HG03280 (cell line): ENCODE measurements at regions not wholly inside any gene's neighbourhood (a gene's known extent, or its start where the extent isn't known, plus 50 kb on each side); places are given as distances from the start of the nearest gene placed in this dataset.

Experiments used
- ATAC-seq: cut with Tn5 transposase; IDR thresholded peaks from one replicate; pipeline ENCODE4 v1.9.1; 2021; ENCODE audit warnings: mild to moderate bottlenecking, moderate library complexity; ENCODE audit not compliant: unreplicated experiment

- no peak for ATAC-seq
These were observed 99.8 kb upstream of the ADGRL2 start for GRCh38 chr1:81700728-81701470.

DNA sequence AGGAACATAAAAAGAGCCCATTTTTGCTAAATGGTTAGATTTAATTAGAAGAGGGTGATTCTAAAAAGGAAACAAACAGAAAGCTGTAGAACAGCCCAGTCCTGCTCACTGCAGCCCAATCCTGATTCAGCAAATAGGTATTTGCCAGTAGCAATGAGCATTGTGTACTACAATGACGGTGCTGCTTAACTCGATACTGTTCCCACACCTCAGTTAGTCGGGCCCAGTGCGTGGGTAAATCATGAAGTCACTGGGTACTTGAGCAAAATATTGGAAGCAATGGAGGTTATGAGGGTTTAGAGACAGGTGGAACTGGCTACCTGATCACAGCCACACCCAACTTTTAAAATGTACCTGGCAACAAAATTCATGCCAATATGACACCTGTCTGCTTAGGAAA is 101.5 kb upstream of the ADGRL2 start:
- no peak for ATAC-seq

DNA sequence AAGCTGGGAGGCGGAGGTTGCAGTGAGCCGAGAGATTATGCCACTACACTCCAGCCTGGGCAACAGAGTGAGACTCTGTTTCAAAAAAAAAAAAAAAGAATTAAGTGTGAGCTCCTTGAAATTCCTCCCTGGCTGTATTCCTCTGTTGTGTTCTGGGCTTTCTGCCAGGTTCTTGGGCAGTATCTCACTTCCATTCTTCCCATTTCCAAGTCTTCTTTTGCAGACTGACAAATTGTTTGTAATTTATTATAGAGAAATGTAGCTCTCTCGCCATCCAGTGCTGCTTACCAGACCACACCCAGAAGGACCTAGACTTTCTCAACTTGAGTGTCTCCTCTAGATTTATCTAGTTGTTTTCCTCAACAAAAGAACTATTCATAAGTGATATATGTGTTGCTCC is 105.0 kb upstream of the ADGRL2 start:
- ATAC-seq = no peak

DNA sequence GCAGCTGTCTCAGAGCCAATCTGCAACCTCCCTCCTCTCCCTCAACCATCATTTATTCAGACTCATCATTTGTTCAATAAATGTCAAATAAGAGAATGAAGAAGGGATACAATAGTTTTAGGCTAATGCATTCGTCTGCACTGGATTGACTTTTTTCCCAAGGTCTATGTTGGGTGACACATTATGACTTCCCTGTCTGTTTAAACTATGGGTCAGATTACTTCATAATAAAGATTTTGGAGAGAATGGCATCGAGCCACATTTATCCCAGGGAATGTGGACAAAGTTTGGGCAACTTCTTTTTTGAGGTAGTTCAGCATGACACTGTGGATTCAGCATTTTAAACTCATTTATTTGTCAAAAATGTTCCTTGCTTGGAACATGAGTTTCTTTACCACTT is 107.4 kb upstream of the ADGRL2 start:
- no peak for ATAC-seq

DNA sequence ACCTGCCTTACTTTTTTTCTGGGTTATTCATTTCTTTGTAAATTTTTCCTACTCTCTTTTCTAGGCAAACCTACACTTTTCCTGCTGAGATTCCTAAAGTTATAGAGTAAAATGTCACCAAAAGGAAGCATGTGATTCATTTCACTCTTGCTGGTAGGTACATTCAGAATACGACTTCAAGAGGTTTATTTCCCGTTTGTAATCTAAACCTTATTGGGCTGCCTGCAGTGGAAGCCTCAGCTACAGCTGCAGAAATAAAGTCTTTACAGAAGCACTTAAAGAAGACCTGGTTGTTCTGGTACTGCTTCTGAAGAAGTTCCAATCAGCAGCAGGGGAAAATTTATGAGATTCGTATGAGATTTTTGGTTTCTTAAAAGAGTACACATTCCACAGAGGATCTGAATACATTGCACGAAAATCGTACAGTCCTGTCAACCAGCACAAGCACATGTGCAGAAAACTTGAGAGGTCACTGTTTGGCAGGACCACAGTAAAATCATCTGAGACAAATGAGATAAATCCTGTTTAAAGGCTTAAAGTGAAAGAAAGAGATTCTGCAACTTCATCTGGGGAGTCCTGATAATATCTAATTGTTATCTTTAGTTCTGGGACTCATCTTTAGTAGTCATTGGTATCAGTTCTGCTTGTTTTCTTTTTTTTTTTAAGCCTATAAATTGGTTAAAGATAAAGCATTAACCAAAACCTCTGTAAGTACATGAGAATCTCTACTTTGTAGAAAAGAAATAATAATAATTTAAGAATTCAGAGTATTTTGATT is 109.9 kb upstream of the ADGRL2 start:
- no peak for ATAC-seq

DNA sequence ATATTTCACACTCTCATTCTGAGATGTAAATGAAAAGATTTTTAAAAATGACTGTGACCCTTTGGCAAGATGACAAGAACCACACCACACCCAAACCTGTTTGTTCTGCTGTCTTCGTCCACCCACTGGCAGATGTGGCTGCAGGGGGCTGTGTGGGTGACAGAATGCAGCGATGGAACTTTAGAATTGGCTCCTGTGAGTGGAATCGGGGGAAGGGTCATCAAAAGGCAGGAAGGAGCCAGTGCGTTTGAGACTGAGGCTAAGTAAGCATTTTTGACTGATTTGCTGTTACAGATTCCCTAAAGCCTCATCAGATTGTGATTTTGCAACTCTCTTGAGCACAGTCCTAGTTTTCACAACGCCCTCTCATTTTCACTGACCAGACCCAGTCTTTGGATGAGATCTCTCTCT is 111.2 kb upstream of the ADGRL2 start:
- ATAC-seq = no peak

DNA sequence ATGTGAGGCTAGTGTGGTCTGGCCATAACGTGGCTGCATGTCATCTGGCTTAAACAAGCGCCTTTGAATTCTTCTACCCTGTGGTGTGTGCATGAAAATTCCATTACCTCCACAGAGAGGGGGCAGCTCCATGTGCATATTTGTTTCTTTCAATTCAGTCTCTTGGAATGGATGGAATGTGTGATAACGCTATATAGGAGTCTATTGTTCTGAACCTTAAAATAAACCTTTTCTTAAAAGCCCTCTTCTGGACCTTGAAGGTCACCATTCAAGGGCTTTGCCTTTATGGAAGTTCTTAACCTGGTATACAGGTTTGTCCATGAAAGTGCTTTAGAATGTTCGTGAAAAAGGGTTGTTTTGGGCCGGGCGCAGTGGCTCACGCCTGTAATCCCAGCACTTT is 118.2 kb upstream of the ADGRL2 start:
- no peak for ATAC-seq

DNA sequence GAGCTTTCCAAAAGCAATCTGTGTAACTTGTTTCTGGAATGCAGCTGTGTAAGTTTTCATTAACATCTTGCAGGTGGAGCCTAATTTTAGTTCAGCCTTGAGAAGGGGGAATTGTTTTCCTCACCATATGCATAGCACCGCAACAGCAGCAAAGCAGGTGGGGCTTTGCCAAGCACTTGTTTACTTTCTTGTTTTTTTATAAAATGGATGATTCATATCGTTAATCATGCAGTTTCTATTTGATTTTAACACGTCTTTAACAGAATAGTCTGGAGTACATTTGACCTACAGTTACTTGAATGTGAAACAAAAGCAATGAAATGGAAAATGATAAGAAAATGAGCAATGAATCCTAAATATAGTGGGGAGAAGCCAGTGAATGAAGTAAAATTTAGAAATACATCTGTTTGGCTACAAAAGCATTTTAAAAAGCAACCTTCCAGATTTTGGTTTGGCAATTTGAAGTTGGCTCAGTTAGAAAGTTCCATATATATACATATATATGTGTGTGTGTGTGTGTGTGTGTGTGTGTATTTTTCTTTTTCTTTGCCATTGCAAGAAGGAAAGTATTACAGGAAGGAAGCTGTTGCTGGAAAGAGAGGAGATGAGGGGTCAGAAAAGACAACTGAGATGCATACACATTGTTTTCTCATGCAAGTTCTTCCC is 119.0 kb upstream of the ADGRL2 start:
- no peak for ATAC-seq

DNA sequence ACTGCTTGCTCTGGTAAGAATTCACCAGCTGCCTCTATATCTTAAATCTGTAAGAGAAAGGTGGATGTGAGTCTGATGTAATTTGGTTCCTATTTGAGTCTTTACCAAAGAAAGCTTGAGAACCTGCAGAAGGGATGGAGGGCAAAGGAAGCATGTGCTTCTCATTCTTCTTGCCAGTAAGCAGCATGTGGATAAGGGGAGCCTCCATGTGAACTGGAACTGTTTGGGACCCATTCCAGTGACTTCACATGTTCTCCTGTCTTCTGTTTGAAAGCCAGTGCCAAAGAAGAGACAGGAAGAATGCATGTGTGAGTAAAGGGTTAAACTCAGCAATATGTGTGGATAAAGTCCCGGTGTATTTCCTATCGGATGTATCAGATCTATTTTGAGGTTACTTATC is 119.6 kb upstream of the ADGRL2 start:
- no peak for ATAC-seq

GRCh38 chr1:81679942-81680341 is 120.8 kb upstream of the ADGRL2 start:
- ATAC-seq = no peak

DNA sequence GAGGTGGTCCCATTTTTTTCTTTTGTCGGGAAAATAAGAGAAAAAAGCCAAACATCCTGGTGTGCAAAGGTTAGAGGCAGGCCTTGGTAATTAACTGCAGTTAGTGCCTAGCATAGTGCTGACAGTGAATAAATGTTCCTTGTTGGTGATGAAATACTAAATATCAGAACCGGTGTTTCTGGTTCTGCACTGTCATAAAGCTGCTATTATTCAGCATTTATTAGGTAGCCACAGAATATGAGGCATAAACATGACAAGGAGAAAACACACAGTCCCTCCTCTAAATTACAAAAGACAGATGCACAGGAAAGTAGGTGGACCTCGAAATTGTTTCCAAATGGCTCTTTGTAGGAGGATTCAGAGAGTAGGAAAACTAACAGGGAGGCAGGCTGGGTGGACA is 122.0 kb upstream of the ADGRL2 start:
- ATAC-seq = no peak

- no peak for ATAC-seq
These were observed 128.0 kb upstream of the ADGRL2 start for GRCh38 chr1:81672766-81673165.

DNA sequence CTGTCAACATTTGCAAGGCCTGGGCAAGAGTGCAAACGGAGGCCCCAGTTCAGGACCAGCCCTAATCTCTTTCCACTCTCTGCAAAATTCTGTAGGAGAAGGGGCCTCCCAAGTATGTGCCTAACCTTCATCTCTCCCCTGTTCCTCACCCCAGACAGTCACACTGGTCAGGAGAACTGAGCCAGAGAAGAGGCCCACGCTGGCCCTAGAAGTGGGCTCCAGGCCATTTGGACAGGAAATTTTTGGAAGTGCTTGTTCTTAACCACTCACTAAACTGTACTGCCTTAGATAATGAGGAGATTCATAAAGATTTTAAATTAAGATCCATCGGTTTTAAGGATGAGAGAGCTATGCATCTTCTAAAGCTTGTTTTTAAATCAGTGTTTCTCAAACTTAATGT is 129.7 kb upstream of the ADGRL2 start:
- no peak for ATAC-seq

DNA sequence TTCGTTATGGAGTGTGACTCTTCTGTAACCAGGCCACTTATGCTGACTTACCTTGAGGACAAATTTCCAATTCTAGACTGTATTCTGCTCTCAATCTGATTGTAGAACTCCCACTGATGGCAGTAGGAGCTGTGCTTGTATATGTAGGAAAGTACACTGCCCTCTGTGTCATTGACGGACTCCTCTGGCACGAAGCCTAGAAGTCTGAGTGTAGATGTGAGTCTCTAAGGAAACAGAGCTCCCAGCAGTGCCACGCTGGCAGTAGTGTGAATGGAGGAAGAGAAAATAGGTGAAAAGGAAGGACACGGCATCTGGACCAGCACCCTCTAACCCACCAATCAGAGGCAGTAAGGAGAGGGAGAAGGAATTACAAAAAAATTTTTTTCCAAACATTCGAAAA is 130.4 kb upstream of the ADGRL2 start:
- ATAC-seq = no peak

DNA sequence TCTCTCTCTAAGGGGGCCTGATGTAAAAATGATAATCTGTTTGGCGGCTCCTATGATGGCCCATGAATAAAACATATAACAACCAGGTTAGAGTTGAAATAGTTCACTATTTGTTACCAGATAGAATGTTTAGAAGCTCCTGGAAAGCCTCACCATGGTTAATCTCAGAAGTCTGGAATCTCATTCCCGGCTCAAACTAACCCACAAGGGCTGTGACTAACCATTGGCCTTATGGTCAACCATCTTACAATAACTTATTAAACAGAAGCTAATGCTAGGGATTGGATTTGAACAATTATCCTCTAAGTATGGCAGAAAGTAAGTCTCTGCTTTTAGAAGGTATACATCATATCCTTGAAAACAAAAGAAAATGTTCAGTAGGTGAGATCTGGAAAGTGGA is 134.1 kb upstream of the ADGRL2 start:
- ATAC-seq = no peak

GRCh38 chr1:81664341-81664740 is 136.4 kb upstream of the ADGRL2 start:
- ATAC-seq = no peak

DNA sequence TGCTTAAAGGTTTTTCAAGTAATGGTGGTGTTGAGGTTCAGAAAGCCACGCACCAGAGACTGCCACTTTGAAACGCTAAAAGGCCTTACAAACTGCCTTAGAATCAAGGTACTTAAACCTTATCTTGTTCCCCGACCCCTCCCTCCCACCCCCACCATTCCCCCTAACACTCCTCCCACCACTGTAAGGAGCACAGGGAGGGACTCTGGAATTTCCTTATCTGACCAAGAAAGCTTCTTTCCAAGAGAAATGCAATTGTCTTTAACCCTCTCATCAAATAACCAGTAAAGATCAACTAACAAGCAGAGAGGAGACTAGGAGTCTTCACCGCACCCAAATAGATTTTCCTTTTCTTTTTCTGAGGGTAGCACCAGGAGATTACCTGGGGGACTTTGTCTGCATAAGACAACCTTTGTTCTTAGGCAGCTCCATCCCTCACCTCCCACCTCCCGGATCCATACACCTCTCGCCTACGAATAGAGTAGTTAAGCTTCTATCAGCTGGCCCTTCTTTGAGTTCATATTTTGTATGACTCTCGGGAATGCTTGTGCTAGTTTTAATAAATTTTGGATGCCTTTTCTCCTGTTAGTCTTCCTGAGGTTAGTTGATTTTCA is 137.7 kb upstream of the ADGRL2 start:
- ATAC-seq = no peak

- ATAC-seq = no peak
These were observed 140.4 kb upstream of the ADGRL2 start for GRCh38 chr1:81660286-81660685.

- ATAC-seq = no peak
These were observed 146.1 kb upstream of the ADGRL2 start for GRCh38 chr1:81654657-81655056.

- no peak for ATAC-seq
These were observed 146.6 kb upstream of the ADGRL2 start for GRCh38 chr1:81654147-81654546.

GRCh38 chr1:81650776-81651175 is 150.0 kb upstream of the ADGRL2 start:
- ATAC-seq = no peak

DNA sequence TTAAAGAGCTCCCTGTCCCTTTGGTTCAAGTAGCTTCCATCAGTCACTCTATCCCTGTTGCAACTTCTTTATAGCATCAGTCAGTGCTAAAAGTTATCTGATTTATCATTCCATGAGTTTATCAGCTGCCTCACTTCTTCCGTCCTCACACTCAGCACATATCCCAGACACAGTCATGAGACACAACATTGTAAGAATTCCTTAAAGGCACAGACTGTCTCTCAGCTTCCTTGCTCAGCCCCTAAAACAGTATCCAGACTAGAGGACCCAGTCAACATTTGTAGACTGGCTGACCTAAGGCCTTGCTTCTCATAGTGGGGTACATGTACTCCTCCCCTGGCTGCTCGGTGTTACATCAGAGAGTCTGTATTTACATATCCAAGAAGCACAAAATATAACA is 164.9 kb upstream of the ADGRL2 start:
- ATAC-seq = no peak
